Stomach (tissue), 4 donors: ENCODE measurements at regions not wholly inside any gene's neighbourhood (a gene's known extent, or its start where the extent isn't known, plus 50 kb on each side); places are given as distances from the start of the nearest gene placed in this dataset.

Experiments
- CTCF ChIP-seq, 7 experiments: fragments of 450-650 bp in 4 of 7; fragments of 200-600 bp in 3 of 7; sonication (generic) in 3 of 7; IDR thresholded peaks; one replicate each; pipeline ENCODE4 v1.5.1; 2016 to 2019; ENCODE audit warnings: antibody characterized with exemption in 7 of 7, control low read depth in 2 of 7, mild to moderate bottlenecking in 1 of 7
- EP300 ChIP-seq: sonication (generic); formaldehyde crosslinking; IDR thresholded peaks from one replicate; pipeline ENCODE4 v1.6.1; 2017; ENCODE audit warnings: antibody characterized with exemption
- POLR2A ChIP-seq, 4 donors: fragments of 450-650 bp; IDR thresholded peaks; one replicate each; pipeline ENCODE4 v1.6.1; 2016; ENCODE audit warnings: antibody characterized with exemption in 4 of 4, control low read depth in 2 of 4, mild to moderate bottlenecking in 1 of 4, moderate library complexity in 1 of 4

DNA sequence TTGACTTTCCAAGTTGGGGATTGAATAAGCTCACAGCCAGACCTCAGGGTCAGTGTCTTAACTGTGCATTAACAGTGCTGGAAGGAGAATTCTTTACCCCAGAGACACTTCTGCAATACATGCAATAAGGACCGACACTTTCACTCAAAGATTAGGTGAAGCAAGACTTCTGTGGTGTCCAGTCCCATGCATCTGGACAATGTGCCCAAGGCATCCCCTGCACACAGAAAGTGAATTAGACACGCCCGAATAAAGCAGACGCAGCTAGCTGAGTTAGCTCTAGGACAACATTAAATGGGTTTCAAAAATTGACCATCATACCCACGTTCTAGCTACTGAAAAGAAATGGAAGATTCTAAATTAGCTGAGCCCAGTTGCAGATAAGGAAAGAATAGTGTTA lies 223.9 kb upstream of the NR2F2 start:
- TF ChIP-seq CTCF (IDR thresholded peaks at IDR 0.05) (no peak), EP300 (no peak), POLR2A (IDR thresholded peaks at IDR 0.05) (no peak)
